GM12878 (cell line): ENCODE measurements at regions not wholly inside any gene's neighbourhood (a gene's known extent, or its start where the extent isn't known, plus 50 kb on each side); places are given as distances from the start of the nearest gene placed in this dataset.

ENCODE experiments used
- ATAC-seq: fragments of 200-7000 bp; cut with Tn5 transposase; 3 replicates; pipeline ENCODE4 v1.9.1; 2020; ENCODE audit warnings: mild to moderate bottlenecking, moderate library complexity
- BruUV-seq: library from RNA; stranded (reverse); fragments of 400-500 nt; replicated peaks from 2 replicates; lab custom pipeline; 2021; lab: Mats Ljungman, UMichigan
- CTCF ChIA-PET: fragments of 300-600 bp; sonication (Branson Sonifier 250); formaldehyde crosslinking; extraction: SDS; loops from one replicate; lab custom pipeline; 2021; ENCODE audit warnings: inconsistent platforms; lab: Yijun Ruan, JAX
- POLR2A ChIA-PET: fragments of 350-600 bp; formaldehyde crosslinking; extraction: SDS; loops from one replicate; lab custom pipeline; 2021; ENCODE audit warnings: inconsistent platforms; lab: Charles Lee
- RAD21 ChIA-PET: fragments of 300-600 bp; sonication (Branson Sonifier 250); formaldehyde crosslinking; loops from one replicate; lab custom pipeline; 2023; ENCODE audit warnings: antibody characterized with exemption; ENCODE audit not compliant: unreplicated experiment; lab: Charles Lee
- SMC1A ChIA-PET: fragments of 300-600 bp; sonication (Branson Sonifier 250); formaldehyde crosslinking; loops from one replicate; lab custom pipeline; 2023; ENCODE audit not compliant: unreplicated experiment, uncharacterized antibody; lab: Charles Lee
- DNase-seq: peaks from one replicate; pipeline ENCODE4 v3.0.0-alpha.2; 2011; ENCODE audit warnings: low read depth, low spot score
- FAIRE-seq: peaks from 3 replicates; lab custom pipeline; 2011; peaks lifted over from hg19 to GRCh38; lab: Jason Lieb, UNC
- H2AFZ ChIP-seq: 2 replicates; pipeline ENCODE4 v1.6.0; 2011; ENCODE audit warnings: low read depth, low read length, control low read depth; ENCODE audit not compliant: control insufficient read depth
- H3K27ac ChIP-seq: 2 replicates; pipeline ENCODE4 v1.5.1; 2011; ENCODE audit warnings: control low read depth; ENCODE audit not compliant: control insufficient read depth, insufficient read depth
- H3K27me3 ChIP-seq, 2 experiments: replicated peaks in 1 of 2; 2 replicates each; pipeline versions ENCODE4 v1.6.0 to v1.6.1; 2011; ENCODE audit warnings: low read length in 1 of 2; ENCODE audit not compliant: control insufficient read depth in 2 of 2, insufficient read depth in 2 of 2
- H3K36me3 ChIP-seq, 2 experiments: 2 replicates each; pipeline ENCODE4 v1.5.1; 2011; ENCODE audit warnings: low read length in 1 of 2; ENCODE audit not compliant: control insufficient read depth in 2 of 2, insufficient read depth in 2 of 2
- H3K4me1 ChIP-seq: 2 replicates; pipeline ENCODE4 v1.6.1; 2011; ENCODE audit warnings: mild to moderate bottlenecking, low read length, moderate library complexity, mixed read lengths; ENCODE audit not compliant: control insufficient read depth, insufficient read depth
- H3K4me2 ChIP-seq: 2 replicates; pipeline ENCODE4 v1.6.0; 2011; ENCODE audit warnings: control low read depth; ENCODE audit not compliant: control insufficient read depth, insufficient read depth
- H3K4me3 ChIP-seq: fragments of 200-600 bp; sonication (generic); 2 replicates; pipeline ENCODE4 v1.5.1; 2016
- H3K79me2 ChIP-seq: 2 replicates; pipeline ENCODE4 v1.6.0; 2011; ENCODE audit warnings: low read length; ENCODE audit not compliant: control insufficient read depth, insufficient read depth
- H3K9ac ChIP-seq: 2 replicates; pipeline ENCODE4 v1.8.0; 2011; ENCODE audit warnings: low read length, control low read depth, mixed read lengths; ENCODE audit not compliant: control insufficient read depth, insufficient read depth
- H3K9me3 ChIP-seq: replicated peaks from 3 replicates; pipeline ENCODE4 v1.5.1; 2011; ENCODE audit warnings: mild to moderate bottlenecking, low read length; ENCODE audit not compliant: control insufficient read depth, insufficient read depth
- H4K20me1 ChIP-seq: 2 replicates; pipeline ENCODE4 v1.6.0; 2011; ENCODE audit not compliant: control insufficient read depth, insufficient read depth
- MTA2 ChIP-seq: fragments of 450-650 bp; IDR thresholded peaks from 2 replicates; pipeline ENCODE4 v1.6.1; 2016; ENCODE audit warnings: low read depth, mild to moderate bottlenecking, moderate library complexity
- NBN ChIP-seq: fragments of 450-650 bp; IDR thresholded peaks from 2 replicates; pipeline ENCODE4 v1.6.1; 2016
- POLR2A ChIP-seq: IDR thresholded peaks from 2 replicates; pipeline ENCODE4 v1.6.1; 2011; ENCODE audit warnings: low read depth, mild to moderate bottlenecking, low read length
- REST ChIP-seq: IDR thresholded peaks from 2 replicates; pipeline ENCODE4 v1.6.1; 2012; ENCODE audit warnings: mild to moderate bottlenecking, low read depth, low read length
- WGBS: methylation state at CpG from one replicate; pipeline ENCODE4 v1.1.6; 2016; ENCODE audit warnings: low lambda C conversion rate; ENCODE audit not compliant: insufficient replicate concordance, insufficient coverage; ENCODE audit errors: missing lambda C conversion rate; 5-methylcytosine and 5-hydroxymethylcytosine counted together
- in situ Hi-C: fragments of 300-500 bp; cut with MboI; formaldehyde crosslinking; loops from 9 replicates; pipeline ENCODE4 v1.14.3; 2018; ENCODE audit warnings: mixed read lengths
- intact Hi-C: fragments of 100-400 bp; cut with micrococcal nuclease; formaldehyde crosslinking; loops from one replicate; pipeline ENCODE4 v1.14.2; 2022; ENCODE audit not compliant: unreplicated experiment

- Histone ChIP-seq H3K9me3 (no peaks in the 10 kb centered on the region), H4K20me1 (no peaks in the 10 kb centered on the region), H2AFZ (no peak overlapping the region), H3K4me3 (no peak overlapping the region), H3K4me1 (no peaks in the 10 kb centered on the region), H3K9ac (no peak overlapping the region), H3K4me2 (no peak overlapping the region), H3K27ac (no peak overlapping the region), H3K36me3 (no peaks in the 10 kb centered on the region), H3K27me3 (no peaks in the 10 kb centered on the region), H3K79me2 (no peaks in the 10 kb centered on the region)
- CTCF ChIA-PET, result no interaction called here
- DNase-seq (no peak), FAIRE-seq (no peak), ATAC-seq (no peak)
- POLR2A ChIA-PET, result no interaction called here
- SMC1A ChIA-PET, result no interaction called here
- TF ChIP-seq REST, result no peak
- no peak for TF ChIP-seq POLR2A
- TF ChIP-seq MTA2, result no peak
- no peak for TF ChIP-seq NBN
- no TSS peak for BruUV-seq
- in situ Hi-C loops (no loop called here), intact Hi-C loops (no loop called here)
- RAD21 ChIA-PET, result no interaction called here
- 16% methylated on average over 3 of the region's 3 CpGs for WGBS
Observed at GRCh38 chr2:145157741-145158591, 638.0 kb upstream of the ZEB2 start.
